ENCODE measurements at regions not wholly inside any gene's neighbourhood (a gene's known extent, or its start where the extent isn't known, plus 50 kb on each side); places are given as distances from the start of the nearest gene placed in this dataset.
"Not testable (repeated sequence)": the region's sequence is repeated elsewhere in the genome, so short reads cannot be mapped to it uniquely, and the experiment has no call there.

GRCh38 chr1:182003953-182004586 lies 57.4 kb downstream of the ZNF648 start:
- DNase-seq, result peak; percentile 23

- no peak for DNase-seq
These were observed 58.3 kb downstream of the ZNF648 start for GRCh38 chr1:182003025-182003725.

- DNase-seq, result no peak
These were observed 58.9 kb downstream of the ZNF648 start for GRCh38 chr1:182002570-182002969.

GRCh38 chr1:181998858-181999257 lies 62.7 kb downstream of the ZNF648 start:
- no peak for DNase-seq

- DNase-seq, result no peak
These were observed 69.4 kb downstream of the ZNF648 start for GRCh38 chr1:181992072-181992471.

- DNase-seq, result no peak
These were observed 70.8 kb downstream of the ZNF648 start for GRCh38 chr1:181990728-181991127.

- DNase-seq, result no peak
These were observed 72.1 kb downstream of the ZNF648 start for GRCh38 chr1:181989261-181989920.

GRCh38 chr1:181987996-181988395 lies 73.5 kb downstream of the ZNF648 start:
- DNase-seq, result no peak

- DNase-seq, result no peak
These were observed 74.1 kb downstream of the ZNF648 start for GRCh38 chr1:181987334-181987895.

- DNase-seq, result no peak
These were observed 74.6 kb downstream of the ZNF648 start for GRCh38 chr1:181986907-181987305.

GRCh38 chr1:181985936-181986906 lies 75.3 kb downstream of the ZNF648 start:
- no peak for DNase-seq

- no peak for DNase-seq
These were observed 76.2 kb downstream of the ZNF648 start for GRCh38 chr1:181985281-181985680.

- no peak for DNase-seq
These were observed 77.5 kb downstream of the ZNF648 start for GRCh38 chr1:181984006-181984405.

GRCh38 chr1:181981821-181982220 lies 79.7 kb downstream of the ZNF648 start:
- no peak for DNase-seq

- no peak for DNase-seq
These were observed 89.3 kb downstream of the ZNF648 start for GRCh38 chr1:181972256-181972655.

- DNase-seq, result no peak
These were observed 90.1 kb downstream of the ZNF648 start for GRCh38 chr1:181971424-181971823.

- peak; percentile 35 for DNase-seq
These were observed 91.6 kb downstream of the ZNF648 start for GRCh38 chr1:181969902-181970301.

- DNase-seq, result not testable (repeated sequence)
These were observed 106.8 kb downstream of the ZNF648 start for GRCh38 chr1:181954696-181955095.

GRCh38 chr1:181954178-181954577 lies 107.3 kb downstream of the ZNF648 start:
- DNase-seq, result not testable (repeated sequence)

GRCh38 chr1:181953596-181953995 lies 107.9 kb downstream of the ZNF648 start:
- no peak for DNase-seq

GRCh38 chr1:181951213-181951612 lies 110.3 kb downstream of the ZNF648 start:
- DNase-seq, result no peak

- no peak for DNase-seq
These were observed 112.0 kb downstream of the ZNF648 start for GRCh38 chr1:181949500-181949899.

- DNase-seq, result no peak
These were observed 113.1 kb downstream of the ZNF648 start for GRCh38 chr1:181948372-181948771.
